SK-N-SH (cell line): ENCODE measurements at regions not wholly inside any gene's neighbourhood (a gene's known extent, or its start where the extent isn't known, plus 50 kb on each side); places are given as distances from the start of the nearest gene placed in this dataset.

Source experiments
- CTCF ChIA-PET: fragments of 300-600, 350-600 bp; formaldehyde crosslinking; extraction: SDS; loops from one replicate; lab custom pipeline; 2021; lab: Yijun Ruan, JAX
- POLR2A ChIA-PET: fragments of 350-600 bp; sonication (Branson Sonifier 250); formaldehyde crosslinking; extraction: SDS; loops from one replicate; lab custom pipeline; 2020; ENCODE audit warnings: antibody characterized with exemption, inconsistent platforms; lab: Yijun Ruan, JAX
- DNase-seq: peaks from one replicate; pipeline ENCODE4 v3.0.0; 2012
- H2AFZ ChIP-seq: fragments of 200-600 bp; sonication (generic); 2 replicates; pipeline ENCODE4 v1.8.1; 2016; ENCODE audit warnings: antibody characterized with exemption, mild to moderate bottlenecking, low read depth
- H3F3A ChIP-seq: fragments of 200-600 bp; sonication (generic); replicated peaks from 2 replicates; pipeline ENCODE3; 2016; ENCODE audit warnings: antibody characterized with exemption, mild to moderate bottlenecking; ENCODE audit not compliant: insufficient read depth
- H3K27ac ChIP-seq, 2 experiments: fragments of 200-500 bp in 1 of 2; fragments of 200-600 bp in 1 of 2; sonication (Bioruptor generic) in 1 of 2; sonication (generic), shearing (Covaris generic) in 1 of 2; 2 replicates each; pipeline versions ENCODE4 v1.5.1 to v1.6.1; 2014 to 2016; ENCODE audit warnings: low read depth in 2 of 2, inconsistent platforms in 1 of 2, low read length in 1 of 2, mild to moderate bottlenecking in 1 of 2, mixed read lengths in 1 of 2
- H3K27me3 ChIP-seq: fragments of 200-600 bp; sonication (generic), shearing (Covaris generic); 2 replicates; pipeline ENCODE4 v1.6.1; 2016; ENCODE audit warnings: mixed run types; ENCODE audit not compliant: insufficient read depth
- H3K36me3 ChIP-seq, 2 experiments: fragments of 200-500 bp in 1 of 2; fragments of 200-600 bp in 1 of 2; sonication (Bioruptor generic) in 1 of 2; sonication (generic) in 1 of 2; replicated peaks in 1 of 2; 2 replicates each; pipeline versions ENCODE3 to v1.5.1; 2014 to 2016; ENCODE audit warnings: low read length in 1 of 2, mild to moderate bottlenecking in 1 of 2; ENCODE audit not compliant: insufficient read depth in 2 of 2, control insufficient read depth in 1 of 2
- H3K4me1 ChIP-seq, 2 experiments: fragments of 200-500 bp in 1 of 2; fragments of 200-600 bp in 1 of 2; sonication (Bioruptor generic) in 1 of 2; sonication (generic), shearing (Covaris generic) in 1 of 2; 2 replicates each; pipeline versions ENCODE4 v1.5.1 to v1.6.1; 2014 to 2016; ENCODE audit warnings: low read depth in 1 of 2, low read length in 1 of 2, mixed run types in 1 of 2; ENCODE audit not compliant: insufficient read depth in 2 of 2, control insufficient read depth in 1 of 2
- H3K4me2 ChIP-seq: fragments of 200-600 bp; sonication (generic), shearing (Covaris generic); 2 replicates; pipeline ENCODE4 v1.6.1; 2017; ENCODE audit warnings: mixed run types
- H3K4me3 ChIP-seq, 2 experiments: fragments of 200-500 bp in 1 of 2; fragments of 200-600 bp in 1 of 2; sonication (Bioruptor generic) in 1 of 2; sonication (generic), shearing (Covaris generic) in 1 of 2; 2 replicates each; pipeline versions ENCODE4 v1.5.1 to v1.8.1; 2014 to 2016; ENCODE audit warnings: low read depth in 2 of 2, inconsistent platforms in 1 of 2, low read length in 1 of 2, mild to moderate bottlenecking in 1 of 2, mixed read lengths in 1 of 2, moderate library complexity in 1 of 2
- H3K79me2 ChIP-seq: fragments of 200-600 bp; sonication (generic); 2 replicates; pipeline ENCODE4 v1.8.1; 2017; ENCODE audit warnings: mild to moderate bottlenecking; ENCODE audit not compliant: insufficient read depth
- H3K9ac ChIP-seq: fragments of 200-600 bp; sonication (generic); 2 replicates; pipeline ENCODE4 v1.6.1; 2017; ENCODE audit warnings: mixed run types
- H3K9me2 ChIP-seq: fragments of 200-600 bp; sonication (generic); 2 replicates; pipeline ENCODE4 v1.6.1; 2017; ENCODE audit warnings: mixed run types
- H3K9me3 ChIP-seq: fragments of 200-600 bp; sonication (generic); 2 replicates; pipeline ENCODE4 v1.6.1; 2017; ENCODE audit warnings: mixed run types, mild to moderate bottlenecking, moderate library complexity
- H4K20me1 ChIP-seq: fragments of 200-600 bp; sonication (generic); 2 replicates; pipeline ENCODE4 v1.6.1; 2017; ENCODE audit warnings: mild to moderate bottlenecking, mixed run types; ENCODE audit not compliant: insufficient read depth
- ELF1 ChIP-seq: IDR thresholded peaks from 2 replicates; pipeline ENCODE4 v1.4.0; 2012
- EZH2phosphoT487 ChIP-seq: fragments of 200-600 bp; sonication (generic); IDR thresholded peaks from 2 replicates; pipeline ENCODE4 v1.6.1; 2017; ENCODE audit warnings: low read depth, mixed run types, mild to moderate bottlenecking, antibody characterized with exemption, moderate library complexity, borderline replicate concordance
- RAD21 ChIP-seq: IDR thresholded peaks from 2 replicates; pipeline ENCODE4 v1.6.1; 2012; ENCODE audit warnings: mild to moderate bottlenecking, low read length
- RCOR1 ChIP-seq: fragments of 150-350 bp; IDR thresholded peaks from 2 replicates; pipeline ENCODE4 v1.6.1; 2017; ENCODE audit warnings: antibody characterized with exemption, low read length
- RFX5 ChIP-seq: IDR thresholded peaks from 2 replicates; pipeline ENCODE4 v1.6.1; 2012; ENCODE audit warnings: mild to moderate bottlenecking, improper control_type of control experiment, low read length
- RXRA ChIP-seq: IDR thresholded peaks from 2 replicates; pipeline ENCODE4 v1.4.0; 2012; ENCODE audit warnings: low read depth, mild to moderate bottlenecking, borderline replicate concordance
- TAF1 ChIP-seq: IDR thresholded peaks from 2 replicates; pipeline ENCODE4 v1.6.1; 2012; ENCODE audit warnings: low read depth, mild to moderate bottlenecking, low read length, moderate library complexity, borderline replicate concordance
- YY1 ChIP-seq: IDR thresholded peaks from 2 replicates; pipeline ENCODE4 v1.4.0; 2012; ENCODE audit warnings: low read depth, mild to moderate bottlenecking
- WGBS: methylation state at CpG from one replicate; pipeline ENCODE4 v1.1.6; 2017; ENCODE audit warnings: low lambda C conversion rate; 5-methylcytosine and 5-hydroxymethylcytosine counted together
- TF ChIP-seq, protein P1 (sequence below): IDR thresholded peaks from 2 replicates; pipeline ENCODE4 v1.4.0; 2012; ENCODE audit warnings: low read depth, borderline replicate concordance
- TF ChIP-seq, protein P2 (sequence below): fragments of 150-350 bp; IDR thresholded peaks from 2 replicates; pipeline ENCODE4 v1.6.1; 2016; ENCODE audit warnings: mild to moderate bottlenecking, low read depth, low read length
- TF ChIP-seq, protein P3 (sequence below): IDR thresholded peaks from 2 replicates; pipeline ENCODE4; 2012
- TF ChIP-seq, protein P4 (sequence below): fragments of 200-600 bp; sonication (generic); IDR thresholded peaks from 2 replicates; pipeline ENCODE4 v1.6.1; 2017; ENCODE audit warnings: antibody characterized with exemption, mild to moderate bottlenecking, moderate library complexity

DNA sequence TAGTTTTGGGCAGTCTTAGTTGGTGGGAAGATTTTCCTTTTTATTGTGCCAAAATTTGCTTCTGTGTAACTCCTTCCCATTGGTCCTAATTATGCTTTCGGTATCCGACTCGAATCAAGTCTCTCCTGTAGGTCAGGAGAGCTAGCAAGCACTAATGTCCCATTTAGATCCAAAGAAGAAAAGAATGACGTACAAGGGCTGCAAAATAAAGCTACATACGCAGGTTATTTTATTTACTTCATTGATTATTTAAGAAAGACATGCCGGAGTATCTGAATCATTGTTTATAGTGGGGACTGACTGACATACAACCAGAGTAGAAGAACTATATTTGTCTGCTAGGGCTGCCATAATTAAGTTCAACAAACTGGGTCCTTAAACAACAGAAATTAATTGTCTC lies 648.5 kb downstream of the CPS1 start:
- H3F3A ChIP-seq: no peaks in the 10 kb centered on the region
- no peak overlapping the region for H3K27ac ChIP-seq
- ChIA-PET CTCF (interaction anchor here (0.6 kb wide), 1 partner anchor 139 kb away, joined by 3 read pairs; no protein-coding TSS in a partner anchor), POLR2A (no interaction called here)
- H2AFZ ChIP-seq: no peak overlapping the region
- H3K4me2 ChIP-seq: no peak overlapping the region
- no peak overlapping the region for H3K9ac ChIP-seq
- H3K36me3 ChIP-seq: no peaks in the 10 kb centered on the region
- no peaks in the 10 kb centered on the region; the same call in 1 of the 2 replicates for H3K9me3 ChIP-seq
- no peaks in the 10 kb centered on the region for H3K9me2 ChIP-seq
- H3K27me3 ChIP-seq: no peaks in the 10 kb centered on the region
- TF ChIP-seq RAD21 (no peak), RFX5 (no peak), YY1 (no peak), RXRA (no peak), ELF1 (no peak), EZH2phosphoT487 (no peak), RCOR1 (no peak), TAF1 (no peak)
- TF ChIP-seq, protein P1, sequence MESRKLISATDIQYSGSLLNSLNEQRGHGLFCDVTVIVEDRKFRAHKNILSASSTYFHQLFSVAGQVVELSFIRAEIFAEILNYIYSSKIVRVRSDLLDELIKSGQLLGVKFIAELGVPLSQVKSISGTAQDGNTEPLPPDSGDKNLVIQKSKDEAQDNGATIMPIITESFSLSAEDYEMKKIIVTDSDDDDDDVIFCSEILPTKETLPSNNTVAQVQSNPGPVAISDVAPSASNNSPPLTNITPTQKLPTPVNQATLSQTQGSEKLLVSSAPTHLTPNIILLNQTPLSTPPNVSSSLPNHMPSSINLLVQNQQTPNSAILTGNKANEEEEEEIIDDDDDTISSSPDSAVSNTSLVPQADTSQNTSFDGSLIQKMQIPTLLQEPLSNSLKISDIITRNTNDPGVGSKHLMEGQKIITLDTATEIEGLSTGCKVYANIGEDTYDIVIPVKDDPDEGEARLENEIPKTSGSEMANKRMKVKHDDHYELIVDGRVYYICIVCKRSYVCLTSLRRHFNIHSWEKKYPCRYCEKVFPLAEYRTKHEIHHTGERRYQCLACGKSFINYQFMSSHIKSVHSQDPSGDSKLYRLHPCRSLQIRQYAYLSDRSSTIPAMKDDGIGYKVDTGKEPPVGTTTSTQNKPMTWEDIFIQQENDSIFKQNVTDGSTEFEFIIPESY: no peak
- TF ChIP-seq, protein P2, sequence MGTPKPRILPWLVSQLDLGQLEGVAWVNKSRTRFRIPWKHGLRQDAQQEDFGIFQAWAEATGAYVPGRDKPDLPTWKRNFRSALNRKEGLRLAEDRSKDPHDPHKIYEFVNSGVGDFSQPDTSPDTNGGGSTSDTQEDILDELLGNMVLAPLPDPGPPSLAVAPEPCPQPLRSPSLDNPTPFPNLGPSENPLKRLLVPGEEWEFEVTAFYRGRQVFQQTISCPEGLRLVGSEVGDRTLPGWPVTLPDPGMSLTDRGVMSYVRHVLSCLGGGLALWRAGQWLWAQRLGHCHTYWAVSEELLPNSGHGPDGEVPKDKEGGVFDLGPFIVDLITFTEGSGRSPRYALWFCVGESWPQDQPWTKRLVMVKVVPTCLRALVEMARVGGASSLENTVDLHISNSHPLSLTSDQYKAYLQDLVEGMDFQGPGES: no peak
- TF ChIP-seq, protein P3, sequence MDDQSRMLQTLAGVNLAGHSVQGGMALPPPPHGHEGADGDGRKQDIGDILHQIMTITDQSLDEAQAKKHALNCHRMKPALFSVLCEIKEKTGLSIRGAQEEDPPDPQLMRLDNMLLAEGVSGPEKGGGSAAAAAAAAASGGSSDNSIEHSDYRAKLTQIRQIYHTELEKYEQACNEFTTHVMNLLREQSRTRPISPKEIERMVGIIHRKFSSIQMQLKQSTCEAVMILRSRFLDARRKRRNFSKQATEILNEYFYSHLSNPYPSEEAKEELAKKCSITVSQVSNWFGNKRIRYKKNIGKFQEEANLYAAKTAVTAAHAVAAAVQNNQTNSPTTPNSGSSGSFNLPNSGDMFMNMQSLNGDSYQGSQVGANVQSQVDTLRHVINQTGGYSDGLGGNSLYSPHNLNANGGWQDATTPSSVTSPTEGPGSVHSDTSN: no peak
- TF ChIP-seq, protein P4, sequence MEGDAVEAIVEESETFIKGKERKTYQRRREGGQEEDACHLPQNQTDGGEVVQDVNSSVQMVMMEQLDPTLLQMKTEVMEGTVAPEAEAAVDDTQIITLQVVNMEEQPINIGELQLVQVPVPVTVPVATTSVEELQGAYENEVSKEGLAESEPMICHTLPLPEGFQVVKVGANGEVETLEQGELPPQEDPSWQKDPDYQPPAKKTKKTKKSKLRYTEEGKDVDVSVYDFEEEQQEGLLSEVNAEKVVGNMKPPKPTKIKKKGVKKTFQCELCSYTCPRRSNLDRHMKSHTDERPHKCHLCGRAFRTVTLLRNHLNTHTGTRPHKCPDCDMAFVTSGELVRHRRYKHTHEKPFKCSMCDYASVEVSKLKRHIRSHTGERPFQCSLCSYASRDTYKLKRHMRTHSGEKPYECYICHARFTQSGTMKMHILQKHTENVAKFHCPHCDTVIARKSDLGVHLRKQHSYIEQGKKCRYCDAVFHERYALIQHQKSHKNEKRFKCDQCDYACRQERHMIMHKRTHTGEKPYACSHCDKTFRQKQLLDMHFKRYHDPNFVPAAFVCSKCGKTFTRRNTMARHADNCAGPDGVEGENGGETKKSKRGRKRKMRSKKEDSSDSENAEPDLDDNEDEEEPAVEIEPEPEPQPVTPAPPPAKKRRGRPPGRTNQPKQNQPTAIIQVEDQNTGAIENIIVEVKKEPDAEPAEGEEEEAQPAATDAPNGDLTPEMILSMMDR: no peak
- H3K4me3 ChIP-seq: no peak overlapping the region
- H4K20me1 ChIP-seq: no peaks in the 10 kb centered on the region
- H3K4me1 ChIP-seq: no peaks in the 10 kb centered on the region
- 53% methylated on average over 6 of the region's 6 CpGs for WGBS
- no peaks in the 10 kb centered on the region for H3K79me2 ChIP-seq
- DNase-seq: no peak
